Stimulated activated naive CD8-positive, alpha-beta T cell treated with anti-CD3 and anti-CD28 coated beads, Interleukin-15, Interleukin-2, amounts not matched to agents 100 U/mL and 50 U/mL, for 24 hours (primary cell): ENCODE measurements at regions not wholly inside any gene's neighbourhood (a gene's known extent, or its start where the extent isn't known, plus 50 kb on each side); places are given as distances from the start of the nearest gene placed in this dataset.

Source experiments
- ATAC-seq: fragments of 150-1000 bp; cut with Tn5 transposase; one replicate; pipeline ENCODE4 v1.10.0; 2021
- DNase-seq: peaks from one replicate; pipeline ENCODE4 v3.0.0; 2021

GRCh38 chr1:157289424-157290105 is 151.4 kb upstream of the ETV3 start:
- ATAC-seq = no peak
- DNase-seq = no peak

GRCh38 chr1:157288996-157289395 is 150.8 kb upstream of the ETV3 start:
- ATAC-seq (no peak), DNase-seq (no peak)

GRCh38 chr1:157288492-157288891 is 150.3 kb upstream of the ETV3 start:
- ATAC-seq (no peak), DNase-seq (no peak)

GRCh38 chr1:157288006-157288405 is 149.8 kb upstream of the ETV3 start:
- DNase-seq = no peak
- no peak for ATAC-seq

- DNase-seq = no peak
- no peak for ATAC-seq
Observed at GRCh38 chr1:157287462-157287861, 149.3 kb upstream of the ETV3 start.

- no peak for DNase-seq
- ATAC-seq = no peak
Observed at GRCh38 chr1:157286646-157287420, 148.6 kb upstream of the ETV3 start.

- ATAC-seq (no peak), DNase-seq (no peak)
Observed at GRCh38 chr1:157286096-157286495, 147.9 kb upstream of the ETV3 start.

- DNase-seq (no peak), ATAC-seq (no peak)
Observed at GRCh38 chr1:157284451-157284850, 146.3 kb upstream of the ETV3 start.

- no peak for ATAC-seq
- DNase-seq = no peak
Observed at GRCh38 chr1:157279802-157280140, 141.6 kb upstream of the ETV3 start.

GRCh38 chr1:157279138-157279801 is 141.1 kb upstream of the ETV3 start:
- ATAC-seq (no peak), DNase-seq (no peak)

- DNase-seq = no peak
- ATAC-seq = no peak
Observed at GRCh38 chr1:157278383-157279137, 140.4 kb upstream of the ETV3 start.

GRCh38 chr1:157277913-157278312 is 139.7 kb upstream of the ETV3 start:
- ATAC-seq = no peak
- DNase-seq = no peak

- ATAC-seq (no peak), DNase-seq (no peak)
Observed at GRCh38 chr1:157277281-157277680, 139.1 kb upstream of the ETV3 start.

GRCh38 chr1:157274698-157275534 is 136.7 kb upstream of the ETV3 start:
- ATAC-seq = no peak

GRCh38 chr1:157272729-157273524 is 134.7 kb upstream of the ETV3 start:
- ATAC-seq (no peak), DNase-seq (no peak)

More at GRCh38 chr1:157274698-157275534, 136.7 kb upstream of the ETV3 start:
- no peak for DNase-seq

GRCh38 chr1:157272264-157272663 is 134.1 kb upstream of the ETV3 start:
- DNase-seq = no peak
- no peak for ATAC-seq

- no peak for DNase-seq
- no peak for ATAC-seq
Observed at GRCh38 chr1:157270705-157271274, 132.6 kb upstream of the ETV3 start.

GRCh38 chr1:157269656-157270375 is 131.6 kb upstream of the ETV3 start:
- no peak for ATAC-seq
- no peak for DNase-seq

GRCh38 chr1:157262891-157263290 is 124.7 kb upstream of the ETV3 start:
- ATAC-seq (no peak), DNase-seq (no peak)

- ATAC-seq = no peak
- DNase-seq = no peak
Observed at GRCh38 chr1:157262422-157262821, 124.2 kb upstream of the ETV3 start.
